SK-N-MC (cell line): ENCODE measurements at regions not wholly inside any gene's neighbourhood (a gene's known extent, or its start where the extent isn't known, plus 50 kb on each side); places are given as distances from the start of the nearest gene placed in this dataset.

Experiments used
- EZH2 ChIP-seq: fragments of 200-600 bp; sonication (generic); IDR thresholded peaks from one replicate; pipeline ENCODE4 v1.6.1; 2017; ENCODE audit warnings: antibody characterized with exemption
- POLR2AphosphoS5 ChIP-seq: IDR thresholded peaks from 2 replicates; pipeline ENCODE4 v1.6.1; 2012; ENCODE audit warnings: mild to moderate bottlenecking, low read depth, low read length, borderline replicate concordance

GRCh38 chr4:123802082-123802645, 405.6 kb downstream of the SPRY1 start:
- no peak for TF ChIP-seq EZH2
- TF ChIP-seq POLR2AphosphoS5: no peak
